Erythroblast (primary cell): ENCODE measurements at regions not wholly inside any gene's neighbourhood (a gene's known extent, or its start where the extent isn't known, plus 50 kb on each side); places are given as distances from the start of the nearest gene placed in this dataset.

ENCODE experiments used
- GATA1 ChIP-seq: IDR thresholded peaks from 2 replicates; pipeline ENCODE4 v1.6.1; 2011; ENCODE audit warnings: low read depth, mild to moderate bottlenecking, control low read depth, low read length, moderate library complexity
- POLR2A ChIP-seq: IDR thresholded peaks from 2 replicates; pipeline ENCODE4 v1.6.1; 2011; ENCODE audit warnings: mild to moderate bottlenecking, low read length

GRCh38 chr2:37870829-37871228 lies 54.3 kb upstream of the RMDN2 start:
- TF ChIP-seq POLR2A (no peak), GATA1 (no peak)
